Breast epithelium (tissue), 3 donors: ENCODE measurements at regions not wholly inside any gene's neighbourhood (a gene's known extent, or its start where the extent isn't known, plus 50 kb on each side); places are given as distances from the start of the nearest gene placed in this dataset.

ENCODE experiments used
- POLR2A ChIP-seq: fragments of 450-650 bp; IDR thresholded peaks from one replicate; pipeline ENCODE4 v1.6.1; 2016; ENCODE audit warnings: antibody characterized with exemption, mild to moderate bottlenecking, moderate library complexity
- POLR2AphosphoS5 ChIP-seq, 3 donors: sonication (generic); formaldehyde crosslinking; IDR thresholded peaks; one replicate each; pipeline ENCODE4 v1.6.1; 2017; ENCODE audit warnings: antibody characterized with exemption in 3 of 3
- TF ChIP-seq, protein P1 (sequence below), 3 donors: fragments of 450-650 bp; IDR thresholded peaks; one replicate each; pipeline ENCODE4 v1.5.1; 2016 to 2017; ENCODE audit warnings: antibody characterized with exemption in 3 of 3, mild to moderate bottlenecking in 3 of 3, moderate library complexity in 3 of 3

DNA sequence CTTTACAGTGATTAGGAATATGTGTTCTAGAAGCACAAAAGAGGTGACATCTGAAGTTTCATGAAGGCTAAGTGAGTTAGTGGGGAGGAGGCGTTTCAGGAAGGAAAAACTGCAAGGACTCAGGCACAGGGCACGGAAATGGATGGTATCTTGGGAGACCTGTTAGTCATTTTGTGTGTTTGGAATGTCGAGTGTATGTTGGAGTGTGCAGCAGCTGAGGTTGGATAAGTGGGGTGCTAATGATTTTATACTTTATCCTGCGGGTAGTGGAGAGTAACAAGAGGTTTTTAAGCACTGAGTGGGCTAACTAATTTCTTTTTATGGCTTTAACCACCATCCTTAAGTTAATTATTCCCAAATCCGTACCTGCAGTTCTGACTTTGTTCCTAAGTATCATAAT lies 571.5 kb upstream of the FBXO33 start:
- TF ChIP-seq, protein P1, sequence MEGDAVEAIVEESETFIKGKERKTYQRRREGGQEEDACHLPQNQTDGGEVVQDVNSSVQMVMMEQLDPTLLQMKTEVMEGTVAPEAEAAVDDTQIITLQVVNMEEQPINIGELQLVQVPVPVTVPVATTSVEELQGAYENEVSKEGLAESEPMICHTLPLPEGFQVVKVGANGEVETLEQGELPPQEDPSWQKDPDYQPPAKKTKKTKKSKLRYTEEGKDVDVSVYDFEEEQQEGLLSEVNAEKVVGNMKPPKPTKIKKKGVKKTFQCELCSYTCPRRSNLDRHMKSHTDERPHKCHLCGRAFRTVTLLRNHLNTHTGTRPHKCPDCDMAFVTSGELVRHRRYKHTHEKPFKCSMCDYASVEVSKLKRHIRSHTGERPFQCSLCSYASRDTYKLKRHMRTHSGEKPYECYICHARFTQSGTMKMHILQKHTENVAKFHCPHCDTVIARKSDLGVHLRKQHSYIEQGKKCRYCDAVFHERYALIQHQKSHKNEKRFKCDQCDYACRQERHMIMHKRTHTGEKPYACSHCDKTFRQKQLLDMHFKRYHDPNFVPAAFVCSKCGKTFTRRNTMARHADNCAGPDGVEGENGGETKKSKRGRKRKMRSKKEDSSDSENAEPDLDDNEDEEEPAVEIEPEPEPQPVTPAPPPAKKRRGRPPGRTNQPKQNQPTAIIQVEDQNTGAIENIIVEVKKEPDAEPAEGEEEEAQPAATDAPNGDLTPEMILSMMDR (IDR thresholded peaks at IDR 0.05): no peak
- TF ChIP-seq POLR2A (no peak), POLR2AphosphoS5 (IDR thresholded peaks at IDR 0.05) (no peak)
